Retinal pigment epithelial cell (primary cell): ENCODE measurements at regions not wholly inside any gene's neighbourhood (a gene's known extent, or its start where the extent isn't known, plus 50 kb on each side); places are given as distances from the start of the nearest gene placed in this dataset.

Experiments used
- DNase-seq: peaks from one replicate; pipeline ENCODE4 v3.0.0-alpha.2; 2010; ENCODE audit warnings: low read depth
- H3K4me3 ChIP-seq: 2 replicates; pipeline ENCODE4 v1.5.1; 2011; ENCODE audit warnings: mild to moderate bottlenecking, low read length, control low read depth, moderate library complexity
- TF ChIP-seq, protein P1 (sequence below): conservative IDR thresholded peaks from 2 replicates; pipeline ENCODE4 v1.5.1; 2011; ENCODE audit warnings: low read depth, low read length, control low read depth, inconsistent platforms

- no peak overlapping the region for H3K4me3 ChIP-seq
- no peak for DNase-seq
- TF ChIP-seq, protein P1, sequence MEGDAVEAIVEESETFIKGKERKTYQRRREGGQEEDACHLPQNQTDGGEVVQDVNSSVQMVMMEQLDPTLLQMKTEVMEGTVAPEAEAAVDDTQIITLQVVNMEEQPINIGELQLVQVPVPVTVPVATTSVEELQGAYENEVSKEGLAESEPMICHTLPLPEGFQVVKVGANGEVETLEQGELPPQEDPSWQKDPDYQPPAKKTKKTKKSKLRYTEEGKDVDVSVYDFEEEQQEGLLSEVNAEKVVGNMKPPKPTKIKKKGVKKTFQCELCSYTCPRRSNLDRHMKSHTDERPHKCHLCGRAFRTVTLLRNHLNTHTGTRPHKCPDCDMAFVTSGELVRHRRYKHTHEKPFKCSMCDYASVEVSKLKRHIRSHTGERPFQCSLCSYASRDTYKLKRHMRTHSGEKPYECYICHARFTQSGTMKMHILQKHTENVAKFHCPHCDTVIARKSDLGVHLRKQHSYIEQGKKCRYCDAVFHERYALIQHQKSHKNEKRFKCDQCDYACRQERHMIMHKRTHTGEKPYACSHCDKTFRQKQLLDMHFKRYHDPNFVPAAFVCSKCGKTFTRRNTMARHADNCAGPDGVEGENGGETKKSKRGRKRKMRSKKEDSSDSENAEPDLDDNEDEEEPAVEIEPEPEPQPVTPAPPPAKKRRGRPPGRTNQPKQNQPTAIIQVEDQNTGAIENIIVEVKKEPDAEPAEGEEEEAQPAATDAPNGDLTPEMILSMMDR, result no peak
Measured at GRCh38 chrX:145682518-145683298, 134.9 kb upstream of the SLITRK2 start.

GRCh38 chrX:145687146-145687545, 130.5 kb upstream of the SLITRK2 start:
- H3K4me3 ChIP-seq, result no peak overlapping the region
- no peak for DNase-seq
- TF ChIP-seq, protein P1, result no peak

- DNase-seq, result no peak
- no peak overlapping the region for H3K4me3 ChIP-seq
- TF ChIP-seq, protein P1, result no peak
Measured at GRCh38 chrX:145687707-145688106, 129.9 kb upstream of the SLITRK2 start.

DNA sequence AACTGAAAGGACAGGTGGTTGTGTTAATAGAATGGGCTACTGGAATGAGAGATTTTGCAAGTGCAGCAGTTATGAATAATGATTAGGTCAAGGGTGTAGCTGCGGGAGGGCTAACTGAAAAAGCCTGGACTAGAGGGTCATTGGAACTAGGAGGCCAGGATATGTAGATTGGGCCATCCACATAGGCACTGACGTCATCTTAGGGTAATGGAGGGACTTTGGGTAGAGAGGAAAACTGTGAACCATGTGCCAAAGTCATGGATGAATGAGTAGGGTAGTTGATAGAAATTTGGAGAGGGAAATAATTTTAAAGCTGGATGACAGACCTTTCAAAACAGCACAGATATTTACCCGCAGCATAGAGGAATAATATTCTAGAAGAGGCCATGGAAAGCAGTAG, 123.6 kb upstream of the SLITRK2 start:
- no peak for DNase-seq
- no peak overlapping the region for H3K4me3 ChIP-seq
- TF ChIP-seq, protein P1, result no peak

GRCh38 chrX:145715641-145716138, 101.9 kb upstream of the SLITRK2 start:
- TF ChIP-seq, protein P1, result no peak
- no peak overlapping the region for H3K4me3 ChIP-seq
- no peak for DNase-seq

DNA sequence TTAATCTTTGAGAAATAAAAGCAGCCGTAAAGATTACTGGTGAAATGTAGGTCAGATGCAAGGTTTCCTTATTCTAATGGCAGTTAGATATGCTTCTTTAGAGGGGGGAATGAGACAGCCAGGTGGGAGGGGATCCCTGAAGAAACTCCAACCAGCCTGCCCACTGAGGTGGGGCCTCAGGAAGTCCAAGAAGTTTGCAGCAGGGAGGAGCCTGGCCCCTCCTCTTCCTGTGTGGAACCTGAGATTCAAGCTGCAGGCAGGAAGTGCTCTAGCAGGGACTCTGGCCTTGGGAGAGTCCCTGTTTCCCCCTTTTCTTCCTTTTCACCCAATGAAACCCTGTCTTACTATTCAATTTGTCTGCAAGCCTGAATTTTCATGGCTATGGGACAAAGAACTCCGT, 101.4 kb upstream of the SLITRK2 start:
- no peak for DNase-seq
- TF ChIP-seq, protein P1, result no peak
- no peak overlapping the region for H3K4me3 ChIP-seq

- TF ChIP-seq, protein P1, result no peak
- no peak for DNase-seq
- no peak overlapping the region for H3K4me3 ChIP-seq
Measured at GRCh38 chrX:145727476-145727875, 90.2 kb upstream of the SLITRK2 start.
